ENCODE measurements at regions not wholly inside any gene's neighbourhood (a gene's known extent, or its start where the extent isn't known, plus 50 kb on each side); places are given as distances from the start of the nearest gene placed in this dataset.

GRCh38 chr1:81371864-81372263, 428.9 kb upstream of the ADGRL2 start:
- no peak overlapping the region for H3K27ac ChIP-seq
- TF ChIP-seq ZFX (IDR thresholded peaks at IDR 0.05; ENCODE audit: borderline replicate concordance) (no peak), CTCF (IDR thresholded peaks at IDR 0.05) (no peak)

- TF ChIP-seq ZFX (IDR thresholded peaks at IDR 0.05; ENCODE audit: borderline replicate concordance) (no peak), CTCF (IDR thresholded peaks at IDR 0.05) (no peak)
- no peak overlapping the region for H3K27ac ChIP-seq
Observed at GRCh38 chr1:81369833-81370232, 430.9 kb upstream of the ADGRL2 start.

- H3K27ac ChIP-seq, result no peak overlapping the region
- no peak for TF ChIP-seq CTCF (IDR thresholded peaks at IDR 0.05)
- no peak for TF ChIP-seq ZFX (IDR thresholded peaks at IDR 0.05; ENCODE audit: borderline replicate concordance)
Observed at GRCh38 chr1:81366173-81366572, 434.6 kb upstream of the ADGRL2 start.

GRCh38 chr1:81364088-81364487, 436.6 kb upstream of the ADGRL2 start:
- TF ChIP-seq CTCF (IDR thresholded peaks at IDR 0.05) (no peak), ZFX (IDR thresholded peaks at IDR 0.05; ENCODE audit: borderline replicate concordance) (no peak)
- no peak overlapping the region for H3K27ac ChIP-seq

GRCh38 chr1:81358151-81358550, 442.6 kb upstream of the ADGRL2 start:
- no peak overlapping the region for H3K27ac ChIP-seq
- no peak for TF ChIP-seq CTCF (IDR thresholded peaks at IDR 0.05)
- no peak for TF ChIP-seq ZFX (IDR thresholded peaks at IDR 0.05; ENCODE audit: borderline replicate concordance)

GRCh38 chr1:81351864-81352263, 448.9 kb upstream of the ADGRL2 start:
- TF ChIP-seq ZFX (IDR thresholded peaks at IDR 0.05; ENCODE audit: borderline replicate concordance), result no peak
- TF ChIP-seq CTCF (IDR thresholded peaks at IDR 0.05), result no peak
- H3K27ac ChIP-seq, result no peak overlapping the region

- no peak for TF ChIP-seq ZFX (IDR thresholded peaks at IDR 0.05; ENCODE audit: borderline replicate concordance)
- TF ChIP-seq CTCF (IDR thresholded peaks at IDR 0.05), result no peak
- no peak overlapping the region for H3K27ac ChIP-seq
Observed at GRCh38 chr1:81349194-81349965, 451.4 kb upstream of the ADGRL2 start.
